Activated T-cell treated with anti-CD3 and anti-CD28 coated beads for 1 hour (primary cell): ENCODE measurements at regions not wholly inside any gene's neighbourhood (a gene's known extent, or its start where the extent isn't known, plus 50 kb on each side); places are given as distances from the start of the nearest gene placed in this dataset.
"Not testable (repeated sequence)": the region's sequence is repeated elsewhere in the genome, so short reads cannot be mapped to it uniquely, and the experiment has no call there.

Experiments
- DNase-seq: peaks from one replicate; pipeline ENCODE4 v3.0.0-alpha.2; 2020; ENCODE audit warnings: low read depth

- no peak for DNase-seq
Measured at GRCh38 chr10:23965880-23966279, 243.1 kb upstream of the KIAA1217 start.

- no peak for DNase-seq
Measured at GRCh38 chr10:23966504-23967051, 242.4 kb upstream of the KIAA1217 start.

- no peak for DNase-seq
Measured at GRCh38 chr10:23968301-23968700, 240.6 kb upstream of the KIAA1217 start.

GRCh38 chr10:23974746-23975272, 234.1 kb upstream of the KIAA1217 start:
- no peak for DNase-seq

GRCh38 chr10:23975431-23975830, 233.5 kb upstream of the KIAA1217 start:
- DNase-seq, result no peak

- DNase-seq, result no peak
Measured at GRCh38 chr10:23976275-23976674, 232.7 kb upstream of the KIAA1217 start.

GRCh38 chr10:23978317-23978716, 230.6 kb upstream of the KIAA1217 start:
- DNase-seq, result no peak

- no peak for DNase-seq
Measured at GRCh38 chr10:23980094-23980493, 228.8 kb upstream of the KIAA1217 start.

GRCh38 chr10:23981520-23982309, 227.2 kb upstream of the KIAA1217 start:
- no peak for DNase-seq

- DNase-seq, result not testable (repeated sequence)
Measured at GRCh38 chr10:23984405-23984804, 224.5 kb upstream of the KIAA1217 start.

- no peak for DNase-seq
Measured at GRCh38 chr10:23988006-23988405, 220.9 kb upstream of the KIAA1217 start.

GRCh38 chr10:23994459-23995046, 214.4 kb upstream of the KIAA1217 start:
- DNase-seq, result no peak

- no peak for DNase-seq
Measured at GRCh38 chr10:23999445-23999844, 209.5 kb upstream of the KIAA1217 start.

GRCh38 chr10:24000271-24000813, 208.6 kb upstream of the KIAA1217 start:
- no peak for DNase-seq

- no peak for DNase-seq
Measured at GRCh38 chr10:24006741-24007140, 202.2 kb upstream of the KIAA1217 start.

- no peak for DNase-seq
Measured at GRCh38 chr10:24007359-24007758, 201.6 kb upstream of the KIAA1217 start.

- no peak for DNase-seq
Measured at GRCh38 chr10:24008164-24009091, 200.5 kb upstream of the KIAA1217 start.

GRCh38 chr10:24009115-24009514, 199.8 kb upstream of the KIAA1217 start:
- DNase-seq, result no peak

GRCh38 chr10:24009736-24010135, 199.2 kb upstream of the KIAA1217 start:
- DNase-seq, result no peak

GRCh38 chr10:24010436-24010970, 198.4 kb upstream of the KIAA1217 start:
- DNase-seq, result no peak

GRCh38 chr10:24012249-24012803, 196.6 kb upstream of the KIAA1217 start:
- no peak for DNase-seq
